Neuronal stem cell (in vitro differentiated cells): ENCODE measurements at regions not wholly inside any gene's neighbourhood (a gene's known extent, or its start where the extent isn't known, plus 50 kb on each side); places are given as distances from the start of the nearest gene placed in this dataset.

Experiments used
- DNase-seq: peaks from one replicate; pipeline ENCODE4 v3.0.0-alpha.2; 2013; ENCODE audit warnings: low spot score
- H2AFZ ChIP-seq: one replicate; pipeline ENCODE4 v1.6.1; 2013; ENCODE audit warnings: mild to moderate bottlenecking, low read length, inconsistent platforms
- H2AK5ac ChIP-seq: 2 replicates; pipeline ENCODE4 v1.6.1; 2013; ENCODE audit warnings: low read depth, mild to moderate bottlenecking, inconsistent platforms, low read length, moderate library complexity, mixed read lengths
- H2BK120ac ChIP-seq: 2 replicates; pipeline ENCODE4 v1.6.1; 2013; ENCODE audit warnings: low read depth, mild to moderate bottlenecking, inconsistent platforms, low read length, moderate library complexity, mixed read lengths
- H2BK12ac ChIP-seq: one replicate; pipeline ENCODE4 v1.6.1; 2013; ENCODE audit warnings: low read length, inconsistent platforms
- H2BK15ac ChIP-seq: 2 replicates; pipeline ENCODE4 v1.6.1; 2013; ENCODE audit warnings: mild to moderate bottlenecking, low read length, inconsistent platforms, mixed read lengths
- H2BK5ac ChIP-seq: one replicate; pipeline ENCODE4 v1.6.1; 2013; ENCODE audit warnings: inconsistent platforms, mild to moderate bottlenecking, low read length, moderate library complexity
- H3K14ac ChIP-seq: one replicate; pipeline ENCODE4 v1.6.1; 2013; ENCODE audit warnings: low read length, inconsistent platforms
- H3K18ac ChIP-seq: 2 replicates; pipeline ENCODE4 v1.6.1; 2013; ENCODE audit warnings: low read length, inconsistent platforms
- H3K23ac ChIP-seq: 2 replicates; pipeline ENCODE4 v1.6.1; 2013; ENCODE audit warnings: low read depth, mild to moderate bottlenecking, mixed read lengths, low read length, inconsistent platforms; ENCODE audit not compliant: poor library complexity
- H3K27ac ChIP-seq: replicated peaks from 3 replicates; pipeline ENCODE4 v1.5.1; 2013; ENCODE audit warnings: low read length, inconsistent platforms
- H3K27me3 ChIP-seq, 3 experiments: 2 replicates each; pipeline ENCODE4 v1.6.1; 2013; ENCODE audit warnings: low read length in 3 of 3, mild to moderate bottlenecking in 2 of 3, inconsistent platforms in 1 of 3, low read depth in 1 of 3, mixed read lengths in 1 of 3, moderate library complexity in 1 of 3; ENCODE audit not compliant: control insufficient read depth in 3 of 3, insufficient read depth in 3 of 3
- H3K36me3 ChIP-seq, 2 donors: replicated peaks in 1 of 2; 2 replicates each; pipeline ENCODE4 v1.6.1; 2013; ENCODE audit warnings: low read length in 2 of 2; ENCODE audit not compliant: control insufficient read depth in 2 of 2, insufficient read depth in 2 of 2
- H3K4ac ChIP-seq: 2 replicates; pipeline ENCODE4 v1.6.1; 2013; ENCODE audit warnings: inconsistent platforms, mild to moderate bottlenecking, low read length, moderate library complexity
- H3K4me1 ChIP-seq, 2 donors: 1 replicate in 1 of 2; 2 replicates in 1 of 2; pipeline ENCODE4 v1.6.1; 2013; ENCODE audit warnings: low read length in 2 of 2, low read depth in 1 of 2; ENCODE audit not compliant: control insufficient read depth in 2 of 2, insufficient read depth in 1 of 2
- H3K4me2 ChIP-seq: one replicate; pipeline ENCODE4 v1.6.1; 2013; ENCODE audit warnings: mild to moderate bottlenecking, low read length, inconsistent platforms; ENCODE audit not compliant: insufficient read depth, poor library complexity, severe bottlenecking
- H3K4me3 ChIP-seq, 2 donors: 2 replicates each; pipeline ENCODE4 v1.5.1; 2013; ENCODE audit warnings: low read length in 2 of 2, mild to moderate bottlenecking in 2 of 2, inconsistent platforms in 1 of 2, moderate library complexity in 1 of 2
- H3K79me1 ChIP-seq: one replicate; pipeline ENCODE4 v1.6.1; 2013; ENCODE audit warnings: low read depth, mild to moderate bottlenecking, inconsistent platforms, low read length, moderate library complexity
- H3K9ac ChIP-seq: one replicate; pipeline ENCODE4 v1.6.1; 2013; ENCODE audit warnings: mild to moderate bottlenecking, low read depth, low read length, inconsistent platforms; ENCODE audit not compliant: poor library complexity
- H3K9me3 ChIP-seq, 2 donors: replicated peaks in 1 of 2; 2 replicates each; pipeline versions ENCODE3 to v1.6.1; 2013; ENCODE audit warnings: low read length in 2 of 2, mild to moderate bottlenecking in 2 of 2, inconsistent platforms in 1 of 2, low read depth in 1 of 2, mixed read lengths in 1 of 2, moderate library complexity in 1 of 2; ENCODE audit not compliant: control insufficient read depth in 2 of 2, insufficient read depth in 1 of 2
- H4K8ac ChIP-seq: one replicate; pipeline ENCODE4 v1.6.1; 2013; ENCODE audit warnings: low read depth, mild to moderate bottlenecking, inconsistent platforms, low read length, moderate library complexity
- H4K91ac ChIP-seq: one replicate; pipeline ENCODE4 v1.6.1; 2013; ENCODE audit warnings: low read length, low read depth, mild to moderate bottlenecking, inconsistent platforms; ENCODE audit not compliant: poor library complexity
- WGBS, 2 donors: extraction: QIAGEN DNeasy Blood & Tissue Kit; methylation state at CpG; one replicate each; pipeline ENCODE4 v1.1.7; 2013; ENCODE audit warnings: missing lambda C conversion rate in 2 of 2, mixed read lengths in 1 of 2; ENCODE audit not compliant: insufficient read length in 2 of 2, insufficient replicate concordance in 1 of 2; ENCODE audit errors: extremely low coverage in 2 of 2; 5-methylcytosine and 5-hydroxymethylcytosine counted together

- no peaks in the 10 kb centered on the region for H3K27me3 ChIP-seq
- H3K27ac ChIP-seq: no peak overlapping the region
- no peaks in the 10 kb centered on the region for H3K36me3 ChIP-seq
- H3K18ac ChIP-seq: no peak overlapping the region
- no peak overlapping the region for H2AFZ ChIP-seq
- DNase-seq: no peak
- no peak overlapping the region for H2AK5ac ChIP-seq
- no CpG with 5 or more reads among the region's 7 CpGs for WGBS, 2 donors
- no peak overlapping the region for H2BK12ac ChIP-seq
- H3K23ac ChIP-seq: no peak overlapping the region
- H2BK15ac ChIP-seq: no peak overlapping the region
- H2BK120ac ChIP-seq: no peak overlapping the region
- H3K9ac ChIP-seq: no peak overlapping the region
- H3K79me1 ChIP-seq: no peaks in the 10 kb centered on the region
- no peak overlapping the region for H3K4me2 ChIP-seq
- H3K4ac ChIP-seq: no peak overlapping the region
- H4K8ac ChIP-seq: no peak overlapping the region
- no peak overlapping the region for H3K14ac ChIP-seq
- no peak overlapping the region for H4K91ac ChIP-seq
- no peak overlapping the region for H2BK5ac ChIP-seq
- no peaks in the 10 kb centered on the region for H3K9me3 ChIP-seq
- H3K4me1 ChIP-seq: peaks cover 0 to 4% of the 10 kb centered on the region in 2 donors
- no peak overlapping the region for H3K4me3 ChIP-seq
Measured at GRCh38 chr6:141969201-141969600, 163.5 kb upstream of the GJE1 start.

DNA sequence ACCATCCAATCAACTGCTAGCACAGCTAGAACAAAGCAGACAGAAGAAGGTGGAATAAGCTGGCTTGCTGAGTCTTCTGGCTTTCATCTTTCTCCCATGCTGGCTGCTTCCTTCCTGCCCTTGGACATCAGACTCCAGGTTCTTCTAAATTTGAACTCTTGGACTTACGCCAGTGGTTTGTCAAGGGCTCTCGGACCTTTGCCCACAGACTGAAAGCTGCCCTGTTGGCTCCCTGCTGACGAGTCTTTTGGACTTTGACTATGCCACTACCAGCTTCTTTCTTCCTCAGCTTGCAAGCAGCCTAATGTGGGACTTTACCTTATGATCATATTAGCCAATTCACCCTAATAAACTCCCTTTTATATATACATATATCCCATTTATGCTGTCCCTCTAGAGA, 164.1 kb upstream of the GJE1 start:
- no peaks in the 10 kb centered on the region for H3K79me1 ChIP-seq
- no peak overlapping the region for H4K91ac ChIP-seq
- H3K4me1 ChIP-seq: peaks cover 0 to 4% of the 10 kb centered on the region in 2 donors
- H3K9ac ChIP-seq: no peak overlapping the region
- H2AK5ac ChIP-seq: no peak overlapping the region
- H3K4ac ChIP-seq: no peak overlapping the region
- H4K8ac ChIP-seq: no peak overlapping the region
- H3K14ac ChIP-seq: no peak overlapping the region
- DNase-seq: no peak
- H3K4me3 ChIP-seq: no peak overlapping the region
- no peaks in the 10 kb centered on the region for H3K27me3 ChIP-seq
- H3K27ac ChIP-seq: no peak overlapping the region
- no peak overlapping the region for H2AFZ ChIP-seq
- WGBS, 2 donors: no CpG with 5 or more reads among the region's 3 CpGs
- no peak overlapping the region for H2BK5ac ChIP-seq
- H3K9me3 ChIP-seq: no peaks in the 10 kb centered on the region
- no peak overlapping the region for H3K23ac ChIP-seq
- H3K18ac ChIP-seq: no peak overlapping the region
- H3K36me3 ChIP-seq: no peaks in the 10 kb centered on the region
- no peak overlapping the region for H2BK12ac ChIP-seq
- no peak overlapping the region for H2BK120ac ChIP-seq
- H3K4me2 ChIP-seq: no peak overlapping the region
- H2BK15ac ChIP-seq: no peak overlapping the region

GRCh38 chr6:141965016-141965545, 167.6 kb upstream of the GJE1 start:
- H3K36me3 ChIP-seq: no peaks in the 10 kb centered on the region
- H3K4me1 ChIP-seq: peaks cover 0 to 4% of the 10 kb centered on the region in 2 donors
- no peak overlapping the region for H2BK15ac ChIP-seq
- no peak overlapping the region for H3K23ac ChIP-seq
- H3K27ac ChIP-seq: no peak overlapping the region
- H4K8ac ChIP-seq: no peak overlapping the region
- DNase-seq: no peak
- H3K14ac ChIP-seq: no peak overlapping the region
- H2BK12ac ChIP-seq: no peak overlapping the region
- H3K18ac ChIP-seq: no peak overlapping the region
- H3K79me1 ChIP-seq: no peaks in the 10 kb centered on the region
- no peak overlapping the region for H2AFZ ChIP-seq
- no peak overlapping the region for H2BK120ac ChIP-seq
- no peak overlapping the region for H4K91ac ChIP-seq
- no peak overlapping the region for H3K4me3 ChIP-seq
- no CpG with 5 or more reads among the region's 2 CpGs for WGBS, 2 donors
- no peak overlapping the region for H2BK5ac ChIP-seq
- H3K27me3 ChIP-seq: no peaks in the 10 kb centered on the region
- H3K9ac ChIP-seq: no peak overlapping the region
- no peak overlapping the region for H2AK5ac ChIP-seq
- no peak overlapping the region for H3K4ac ChIP-seq
- H3K4me2 ChIP-seq: no peak overlapping the region
- no peaks in the 10 kb centered on the region for H3K9me3 ChIP-seq

GRCh38 chr6:141963543-141964295, 169.0 kb upstream of the GJE1 start:
- no peak overlapping the region for H4K8ac ChIP-seq
- H3K9me3 ChIP-seq: no peaks in the 10 kb centered on the region
- peaks cover 0 to 7% of the 10 kb centered on the region in 2 donors for H3K4me1 ChIP-seq
- H3K36me3 ChIP-seq: no peaks in the 10 kb centered on the region
- H2BK12ac ChIP-seq: no peak overlapping the region
- H3K4ac ChIP-seq: no peak overlapping the region
- no CpG with 5 or more reads among the region's 3 CpGs for WGBS, 2 donors
- DNase-seq: no peak
- no peak overlapping the region for H2BK15ac ChIP-seq
- H2BK5ac ChIP-seq: no peak overlapping the region
- no peak overlapping the region for H3K4me2 ChIP-seq
- H3K9ac ChIP-seq: no peak overlapping the region
- no peak overlapping the region for H3K18ac ChIP-seq
- H3K14ac ChIP-seq: no peak overlapping the region
- H3K4me3 ChIP-seq: no peak overlapping the region
- H2AK5ac ChIP-seq: no peak overlapping the region
- H4K91ac ChIP-seq: no peak overlapping the region
- H3K79me1 ChIP-seq: no peaks in the 10 kb centered on the region
- H3K27me3 ChIP-seq: no peaks in the 10 kb centered on the region
- H3K27ac ChIP-seq: no peak overlapping the region
- H3K23ac ChIP-seq: no peak overlapping the region
- no peak overlapping the region for H2AFZ ChIP-seq
- H2BK120ac ChIP-seq: no peak overlapping the region
